HL-60 (cell line): ENCODE measurements at regions not wholly inside any gene's neighbourhood (a gene's known extent, or its start where the extent isn't known, plus 50 kb on each side); places are given as distances from the start of the nearest gene placed in this dataset.

Source experiments
- CTCF ChIP-seq: IDR thresholded peaks from one replicate; pipeline ENCODE4 v1.5.1; 2011; ENCODE audit warnings: low read length, control low read depth, inconsistent platforms; ENCODE audit not compliant: insufficient read depth
- SPI1 ChIP-seq: IDR thresholded peaks from 2 replicates; pipeline ENCODE4 v1.6.1; 2012; ENCODE audit warnings: low read depth, mild to moderate bottlenecking, borderline replicate concordance

GRCh38 chr2:12299431-12299830 is 417.3 kb upstream of the TRIB2 start:
- TF ChIP-seq CTCF: no peak
- TF ChIP-seq SPI1: no peak
